IPS-NIHi7 (cell line): ENCODE measurements at regions not wholly inside any gene's neighbourhood (a gene's known extent, or its start where the extent isn't known, plus 50 kb on each side); places are given as distances from the start of the nearest gene placed in this dataset.

Experiments used
- DNase-seq: peaks from one replicate; pipeline ENCODE4 v3.0.0; 2012; ENCODE audit warnings: mixed read lengths; ENCODE audit errors: extremely low spot score

GRCh38 chr5:82850393-82850792, 226.8 kb downstream of the TMEM167A start:
- no peak for DNase-seq

- DNase-seq = no peak
These were observed 227.3 kb downstream of the TMEM167A start for GRCh38 chr5:82849885-82850284.

GRCh38 chr5:82847562-82847961, 229.6 kb downstream of the TMEM167A start:
- DNase-seq = no peak

- no peak for DNase-seq
These were observed 237.3 kb downstream of the TMEM167A start for GRCh38 chr5:82839881-82840280.

- DNase-seq = no peak
These were observed 241.7 kb downstream of the TMEM167A start for GRCh38 chr5:82835488-82835887.

GRCh38 chr5:82834151-82834550, 243.0 kb downstream of the TMEM167A start:
- no peak for DNase-seq

- DNase-seq = no peak
These were observed 243.9 kb downstream of the TMEM167A start for GRCh38 chr5:82833277-82833676.

GRCh38 chr5:82832445-82832844, 244.7 kb downstream of the TMEM167A start:
- no peak for DNase-seq

GRCh38 chr5:82828211-82828610, 249.0 kb downstream of the TMEM167A start:
- no peak for DNase-seq

GRCh38 chr5:82827651-82828050, 249.5 kb downstream of the TMEM167A start:
- no peak for DNase-seq

- DNase-seq = no peak
These were observed 254.6 kb downstream of the TMEM167A start for GRCh38 chr5:82822634-82822927.

- no peak for DNase-seq
These were observed 255.2 kb downstream of the TMEM167A start for GRCh38 chr5:82821846-82822633.

- DNase-seq = no peak
These were observed 256.0 kb downstream of the TMEM167A start for GRCh38 chr5:82820961-82821845.

- DNase-seq = no peak
These were observed 257.0 kb downstream of the TMEM167A start for GRCh38 chr5:82820188-82820587.

GRCh38 chr5:82817897-82818676, 259.1 kb downstream of the TMEM167A start:
- no peak for DNase-seq

GRCh38 chr5:82816926-82817325, 260.3 kb downstream of the TMEM167A start:
- no peak for DNase-seq

- no peak for DNase-seq
These were observed 261.3 kb downstream of the TMEM167A start for GRCh38 chr5:82815871-82816270.

- DNase-seq = no peak
These were observed 263.3 kb downstream of the TMEM167A start for GRCh38 chr5:82813861-82814260.

GRCh38 chr5:82812575-82812974, 264.6 kb downstream of the TMEM167A start:
- no peak for DNase-seq

GRCh38 chr5:82811490-82811889, 265.7 kb downstream of the TMEM167A start:
- DNase-seq = no peak

GRCh38 chr5:82809420-82810143, 267.6 kb downstream of the TMEM167A start:
- DNase-seq = no peak

- no peak for DNase-seq
These were observed 268.2 kb downstream of the TMEM167A start for GRCh38 chr5:82808960-82809359.
